NCI-H128 (cell line): ENCODE measurements at regions not wholly inside any gene's neighbourhood (a gene's known extent, or its start where the extent isn't known, plus 50 kb on each side); places are given as distances from the start of the nearest gene placed in this dataset.

Experiments used
- DNase-seq: peaks from one replicate; lab custom pipeline; 2025; ENCODE audit not compliant: unreplicated experiment; lab: John Stamatoyannopoulos, UW

GRCh38 chr2:215627771-215628170 lies 191.9 kb upstream of the FN1 start:
- DNase-seq: no peak

DNA sequence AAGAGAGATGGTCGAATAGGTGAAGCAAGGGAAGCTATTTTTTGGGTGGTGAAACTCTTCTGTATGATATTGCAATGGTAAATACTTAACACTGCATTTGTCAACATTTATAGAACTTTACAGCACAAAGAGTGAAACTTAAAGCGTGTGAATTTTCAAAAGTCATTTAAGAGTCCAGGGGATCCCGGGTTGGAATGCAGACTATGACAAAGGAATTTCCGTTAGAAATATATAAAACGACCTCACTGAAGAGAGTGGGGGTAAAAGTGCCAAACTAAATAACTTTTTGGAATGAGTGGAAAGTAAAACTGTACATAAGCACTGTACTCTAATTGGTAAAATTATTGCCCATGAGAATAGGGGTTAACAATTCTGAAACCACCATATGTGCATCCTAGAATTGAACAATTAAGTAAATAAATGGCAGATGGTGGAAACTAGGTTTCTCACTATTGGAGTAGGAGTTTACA lies 191.0 kb upstream of the FN1 start:
- no peak for DNase-seq

DNA sequence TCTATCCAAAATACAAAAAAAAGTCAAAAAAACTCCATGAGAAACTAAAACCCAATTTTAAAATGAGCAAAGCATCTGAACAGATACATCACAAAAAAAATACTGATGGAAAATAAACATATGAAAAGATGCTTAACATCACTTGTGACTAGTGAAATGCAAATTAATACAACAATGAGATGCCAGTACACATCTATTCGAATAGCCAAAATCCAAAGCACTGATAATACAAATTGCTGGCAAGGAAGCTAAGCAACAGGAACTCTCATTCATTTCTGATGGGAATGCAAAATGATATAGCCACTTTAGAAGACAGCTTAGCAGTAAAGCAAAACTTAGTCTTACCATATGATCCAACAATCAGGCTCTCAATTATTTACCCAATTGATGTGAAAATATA lies 190.2 kb upstream of the FN1 start:
- no peak for DNase-seq

DNA sequence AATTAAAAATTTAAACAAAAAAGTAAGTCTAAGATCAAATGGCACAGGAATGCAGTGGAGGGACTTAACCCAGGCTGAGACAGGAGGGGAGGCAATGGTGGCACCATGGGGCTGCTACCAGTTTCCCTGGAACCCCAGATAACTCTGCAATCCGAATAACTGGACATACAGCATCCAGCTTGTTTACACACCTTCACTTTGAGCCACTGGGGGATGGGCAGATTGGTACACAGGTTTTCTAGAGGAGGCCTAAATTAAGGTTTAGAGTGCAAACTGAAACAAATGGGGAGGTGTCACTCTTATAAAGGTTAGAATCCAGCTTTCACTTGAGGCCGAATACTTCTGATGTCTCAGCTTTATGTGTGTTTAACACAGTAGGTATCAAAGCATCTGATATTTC lies 189.3 kb upstream of the FN1 start:
- no peak for DNase-seq

GRCh38 chr2:215624423-215624829 lies 188.6 kb upstream of the FN1 start:
- DNase-seq: no peak

- DNase-seq: no peak
Observed at GRCh38 chr2:215622837-215623236, 187.0 kb upstream of the FN1 start.

- DNase-seq: no peak
Observed at GRCh38 chr2:215621381-215621780, 185.5 kb upstream of the FN1 start.

DNA sequence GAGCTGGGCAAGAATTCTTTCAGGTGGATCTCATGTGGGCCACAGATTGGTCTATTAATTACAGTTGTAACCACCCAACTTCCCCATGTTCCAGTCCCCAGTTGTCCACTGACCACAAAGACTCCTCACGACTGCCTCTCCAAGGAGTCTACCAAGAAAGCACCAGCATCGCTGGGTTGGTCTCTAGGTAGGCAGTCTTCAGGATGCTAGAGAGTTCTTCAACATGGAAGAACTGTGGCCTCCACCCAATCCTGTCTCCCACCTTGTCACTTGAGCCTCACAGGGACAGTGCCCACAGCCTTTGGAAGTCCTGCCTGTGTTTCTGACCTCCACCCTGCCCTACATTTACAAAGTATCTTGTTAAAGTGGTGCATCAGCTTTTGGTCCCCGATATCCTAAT lies 184.7 kb upstream of the FN1 start:
- no peak for DNase-seq

DNA sequence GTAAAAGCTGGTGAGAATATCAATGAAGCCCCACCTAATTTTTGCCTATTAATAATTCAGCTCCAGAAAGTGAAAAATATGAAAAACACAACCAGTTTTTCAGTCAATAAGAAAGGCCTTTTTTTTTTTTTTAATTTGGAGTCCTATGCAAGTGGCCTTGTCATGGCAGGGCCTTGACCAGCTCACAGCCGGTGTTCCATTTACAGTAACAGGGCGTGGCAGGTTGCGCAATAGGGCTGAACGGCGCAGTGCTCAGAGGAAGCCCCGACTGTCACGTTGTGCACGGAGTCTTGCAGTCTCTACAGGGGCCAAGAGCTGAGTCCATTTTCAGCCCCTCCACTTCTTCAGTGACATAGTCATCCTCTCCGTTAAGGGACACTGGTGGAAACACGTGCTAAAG lies 184.1 kb upstream of the FN1 start:
- DNase-seq: peak; percentile 9

- peak; percentile 52 for DNase-seq
Observed at GRCh38 chr2:215619022-215619958, 183.4 kb upstream of the FN1 start.

- no peak for DNase-seq
Observed at GRCh38 chr2:215618145-215618544, 182.3 kb upstream of the FN1 start.

- DNase-seq: no peak
Observed at GRCh38 chr2:215617060-215617824, 181.4 kb upstream of the FN1 start.

DNA sequence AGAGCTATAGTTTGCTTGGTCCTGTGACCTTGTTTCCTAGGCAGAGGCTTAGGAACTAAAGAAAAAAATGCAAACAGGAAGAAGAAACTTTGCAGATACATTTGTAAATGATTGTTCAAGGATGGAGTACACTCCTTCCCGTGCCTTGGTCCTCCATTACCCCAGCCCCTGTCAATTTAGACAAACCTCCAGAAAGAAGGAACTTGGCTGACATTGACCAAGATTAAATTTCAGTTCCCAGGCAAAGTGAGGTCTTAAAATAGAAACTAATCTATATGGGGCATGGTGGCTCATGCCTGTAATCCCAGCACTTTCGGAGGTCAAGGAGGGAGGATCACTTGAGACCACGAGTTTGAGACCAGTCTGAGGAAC lies 179.9 kb upstream of the FN1 start:
- no peak for DNase-seq

DNA sequence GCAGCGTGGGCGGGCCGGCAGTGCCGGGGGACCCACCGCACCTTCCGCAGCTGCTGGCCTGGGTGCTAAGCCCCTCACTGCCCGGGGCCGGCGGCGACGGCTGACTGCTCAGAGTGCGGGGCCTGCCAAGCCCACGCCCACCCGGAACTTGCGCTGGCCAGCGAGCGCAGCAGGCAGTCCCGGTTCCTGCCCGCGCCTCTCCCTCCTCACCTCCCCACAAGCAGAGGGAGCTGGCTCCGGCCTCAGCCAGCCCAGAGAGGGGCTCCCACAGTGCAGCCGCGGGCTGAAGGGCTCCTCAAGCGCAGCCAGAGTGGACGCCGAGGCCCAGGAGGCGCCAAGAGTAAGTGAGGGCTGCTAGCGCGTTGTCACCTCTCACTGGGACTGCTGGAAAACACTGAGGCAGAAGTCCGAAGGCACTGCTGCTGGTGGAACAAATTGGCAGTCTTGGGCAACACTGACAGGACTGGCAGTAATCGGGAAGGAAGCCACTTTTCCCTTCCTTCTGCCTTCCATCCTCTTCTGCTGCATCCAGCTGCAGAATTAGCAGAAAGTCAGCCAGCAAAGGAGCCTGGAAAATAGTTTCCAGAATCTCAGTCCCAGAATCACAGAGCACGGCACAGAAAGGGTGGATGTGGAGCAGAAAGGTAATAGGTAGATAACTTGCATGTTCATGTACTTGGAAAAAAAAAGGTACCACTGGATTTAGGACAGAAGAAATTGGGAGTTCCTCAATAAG lies 179.4 kb upstream of the FN1 start:
- no peak for DNase-seq

- DNase-seq: no peak
Observed at GRCh38 chr2:215614296-215614695, 178.4 kb upstream of the FN1 start.

DNA sequence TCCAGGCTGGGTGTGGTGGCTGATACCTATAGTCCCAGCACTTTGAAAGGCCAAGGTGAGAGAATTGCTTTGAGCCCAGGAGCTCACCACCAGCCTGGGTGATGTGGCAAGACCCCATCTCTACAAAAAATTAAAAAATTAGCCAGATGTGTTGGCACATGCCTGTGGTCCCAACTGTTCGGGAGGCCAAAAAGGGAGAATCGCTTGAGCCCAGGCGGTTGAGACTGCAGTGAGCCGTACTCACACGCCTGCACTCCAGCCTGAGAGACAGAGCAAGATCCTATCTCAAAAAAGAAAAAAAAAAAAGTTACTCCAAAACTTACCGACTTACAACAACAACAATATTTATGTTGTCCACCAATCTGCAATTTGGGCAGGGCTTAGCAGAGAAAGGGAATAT lies 178.0 kb upstream of the FN1 start:
- DNase-seq: no peak

DNA sequence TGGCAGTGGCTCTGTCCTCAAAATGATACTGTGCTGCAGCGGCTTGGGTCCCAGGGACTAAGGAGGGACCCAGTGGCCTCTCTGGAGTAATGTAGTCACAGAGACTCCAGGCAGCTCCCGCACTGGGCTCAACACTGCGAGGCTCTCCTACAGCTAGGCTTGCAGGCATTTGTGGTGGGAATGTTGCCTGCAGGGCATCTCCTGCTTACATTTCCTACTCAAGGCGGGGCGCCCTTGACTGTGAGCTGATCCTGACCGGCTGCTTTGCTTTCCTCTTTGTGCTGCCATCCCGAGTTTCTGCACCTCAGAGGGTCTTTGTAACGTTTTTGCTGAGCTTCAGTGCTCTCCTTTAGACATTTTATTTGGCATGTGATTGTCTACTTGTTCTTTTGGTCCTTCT lies 177.4 kb upstream of the FN1 start:
- DNase-seq: no peak

- DNase-seq: no peak
Observed at GRCh38 chr2:215612786-215613185, 176.9 kb upstream of the FN1 start.

DNA sequence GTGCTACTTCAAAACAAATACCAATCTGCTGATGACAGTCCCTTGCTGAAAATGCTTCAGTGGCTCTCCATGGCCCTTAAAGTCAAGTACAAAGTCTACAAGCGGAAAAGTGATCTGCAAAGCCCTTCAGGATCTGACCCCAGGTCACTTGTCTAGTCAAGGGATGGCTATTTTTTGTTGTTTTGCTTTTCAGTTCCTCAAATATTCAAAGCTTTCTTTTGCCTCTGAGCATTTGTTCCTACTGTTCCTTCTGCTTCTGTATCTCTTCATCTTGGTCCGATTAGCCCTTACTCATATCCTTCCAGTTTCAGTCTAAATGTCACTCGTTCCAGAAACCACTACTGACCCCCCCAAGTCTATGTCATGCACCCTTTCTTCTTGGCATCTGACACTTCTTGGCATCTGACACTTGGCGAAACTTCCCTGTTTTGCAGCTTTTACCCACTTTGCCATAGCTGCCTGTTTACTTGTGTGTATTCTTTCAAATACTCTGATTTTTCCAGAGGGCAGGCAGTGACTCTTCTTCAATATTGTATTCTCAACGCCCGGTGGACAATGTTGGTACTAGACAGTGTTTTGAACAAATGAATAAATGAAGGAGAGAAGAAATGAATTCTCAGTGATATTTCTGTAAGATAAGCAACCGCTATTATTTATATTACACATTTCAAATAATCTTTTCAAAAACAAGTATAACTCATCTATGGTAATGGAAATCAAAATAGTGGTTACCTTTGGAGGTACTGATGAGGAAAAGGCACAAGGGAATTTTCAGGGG lies 175.9 kb upstream of the FN1 start:
- no peak for DNase-seq

DNA sequence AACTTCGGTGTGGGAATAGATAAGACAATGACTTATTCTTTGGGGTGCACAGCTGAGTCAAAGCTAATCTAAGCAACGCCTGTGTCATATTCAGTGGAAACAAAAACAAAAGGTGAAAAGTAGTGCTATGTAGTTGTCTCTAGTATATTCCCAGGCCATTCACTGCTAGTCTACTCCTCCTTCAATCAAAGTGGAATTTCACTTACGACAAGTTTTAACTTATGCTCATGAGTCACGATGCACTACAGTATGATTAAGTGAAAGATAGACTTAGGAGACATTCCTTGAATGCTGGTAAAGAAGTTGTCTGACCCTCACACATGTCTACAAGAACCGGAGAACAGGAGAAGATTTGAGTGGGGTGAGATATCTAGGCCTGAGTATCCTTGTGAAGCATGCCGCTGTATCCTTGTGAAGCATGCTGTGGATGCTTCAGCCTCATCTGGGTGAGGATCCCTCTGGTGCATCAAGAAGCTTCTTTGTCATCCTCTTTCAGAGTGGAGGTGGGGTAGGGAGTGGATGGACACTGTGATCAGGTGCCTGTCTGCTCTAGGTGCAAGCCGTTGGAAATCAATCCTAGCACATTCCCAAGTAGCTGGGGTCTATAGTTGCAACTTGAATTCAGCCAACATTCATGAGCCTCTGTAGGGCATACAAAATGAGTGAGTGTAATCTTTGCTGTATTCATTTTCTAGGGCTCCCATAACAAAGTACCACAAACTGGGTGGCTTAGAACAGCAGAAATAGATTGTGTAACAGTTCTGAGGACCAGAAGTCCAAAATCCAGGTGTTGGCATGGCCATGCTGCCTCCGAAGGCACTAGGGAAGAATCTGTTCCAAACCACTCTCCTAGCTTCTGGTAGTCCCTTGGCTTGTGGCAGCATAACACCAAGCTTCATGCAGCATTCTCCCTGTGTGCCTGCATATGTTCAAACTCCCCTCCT lies 173.5 kb upstream of the FN1 start:
- no peak for DNase-seq
